Keratinocyte (primary cell): ENCODE measurements at regions not wholly inside any gene's neighbourhood (a gene's known extent, or its start where the extent isn't known, plus 50 kb on each side); places are given as distances from the start of the nearest gene placed in this dataset.

Experiments
- CTCF ChIP-seq, 3 experiments: IDR thresholded peaks in 1 of 3; conservative IDR thresholded peaks in 1 of 3; optimal IDR thresholded peaks in 1 of 3; 2 replicates in 2 of 3; 3 replicates in 1 of 3; pipeline versions ENCODE3 to v1.5.1; 2011; ENCODE audit warnings: low read length in 3 of 3, mild to moderate bottlenecking in 3 of 3, moderate library complexity in 2 of 3, control low read depth in 1 of 3, inconsistent platforms in 1 of 3; ENCODE audit not compliant: insufficient read depth in 2 of 3; ENCODE audit errors: extremely low read depth in 1 of 3
- EZH2 ChIP-seq: IDR thresholded peaks from one replicate; pipeline ENCODE4 v1.6.1; 2012; ENCODE audit warnings: inconsistent platforms, mild to moderate bottlenecking, low read length, moderate library complexity

- TF ChIP-seq CTCF (optimal IDR thresholded peaks at IDR 0.05 in 1 of 3, IDR thresholded peaks at IDR 0.05 in 1 of 3, conservative IDR thresholded peaks at IDR 0.05 in 1 of 3; ENCODE audit: extremely low read depth in 1 of 3, insufficient read depth in 2 of 3, low read length in 3 of 3) (no peak), EZH2 (no peak)
These were observed 55.4 kb upstream of the POLG start for GRCh38 chr15:89389841-89390603.
